SK-N-SH (cell line): ENCODE measurements at regions not wholly inside any gene's neighbourhood (a gene's known extent, or its start where the extent isn't known, plus 50 kb on each side); places are given as distances from the start of the nearest gene placed in this dataset.

Experiments used
- CHD2 ChIP-seq: fragments of 150-350 bp; IDR thresholded peaks from 2 replicates; pipeline ENCODE4 v1.6.1; 2018; ENCODE audit warnings: low read length; ENCODE audit not compliant: partially characterized antibody
- EP300 ChIP-seq, 2 experiments: IDR thresholded peaks; 2 replicates each; pipeline versions ENCODE4 v1.4.0 to v1.6.1; 2012; ENCODE audit warnings: borderline replicate concordance in 1 of 2, low read depth in 1 of 2, low read length in 1 of 2
- GATA2 ChIP-seq: sonication (generic); formaldehyde crosslinking; IDR thresholded peaks from 2 replicates; pipeline ENCODE4 v1.5.0; 2020; ENCODE audit warnings: mild to moderate bottlenecking, missing genetic modification reagents
- IRF3 ChIP-seq: fragments of 150-350 bp; IDR thresholded peaks from 2 replicates; pipeline ENCODE4 v1.6.1; 2016; ENCODE audit warnings: mild to moderate bottlenecking, low read depth, low read length
- MEF2A ChIP-seq: IDR thresholded peaks from 2 replicates; pipeline ENCODE4 v1.4.0; 2012; ENCODE audit warnings: low read depth, borderline replicate concordance
- MXI1 ChIP-seq: IDR thresholded peaks from 2 replicates; pipeline ENCODE4 v1.6.1; 2012; ENCODE audit warnings: mild to moderate bottlenecking, low read depth, low read length, improper control_type of control experiment
- PBX3 ChIP-seq: IDR thresholded peaks from 2 replicates; pipeline ENCODE4; 2012
- POLR2AphosphoS5 ChIP-seq: IDR thresholded peaks from 2 replicates; pipeline ENCODE4 v1.6.1; 2012; ENCODE audit warnings: low read depth, low read length
- RCOR1 ChIP-seq: fragments of 150-350 bp; IDR thresholded peaks from 2 replicates; pipeline ENCODE4 v1.6.1; 2017; ENCODE audit warnings: antibody characterized with exemption, low read length
- REST ChIP-seq: IDR thresholded peaks from 2 replicates; pipeline ENCODE4 v1.6.1; 2012; ENCODE audit warnings: mild to moderate bottlenecking, low read depth, low read length, moderate library complexity
- RXRA ChIP-seq: IDR thresholded peaks from 2 replicates; pipeline ENCODE4 v1.4.0; 2012; ENCODE audit warnings: low read depth, mild to moderate bottlenecking, borderline replicate concordance
- TCF12 ChIP-seq: IDR thresholded peaks from 2 replicates; pipeline ENCODE4 v1.4.0; 2012
- TEAD4 ChIP-seq: IDR thresholded peaks from 2 replicates; pipeline ENCODE4 v1.4.0; 2012; ENCODE audit warnings: mild to moderate bottlenecking, borderline replicate concordance; ENCODE audit not compliant: insufficient read depth
- USF1 ChIP-seq: IDR thresholded peaks from 2 replicates; pipeline ENCODE4 v1.4.0; 2012; ENCODE audit warnings: low read depth, borderline replicate concordance
- USF2 ChIP-seq: fragments of 150-350 bp; IDR thresholded peaks from 2 replicates; pipeline ENCODE4 v1.6.1; 2017; ENCODE audit warnings: antibody characterized with exemption, low read length, low read depth, borderline replicate concordance

GRCh38 chr5:74575741-74576538, 64.6 kb downstream of the ENC1 start (continued):
- no peak for TF ChIP-seq CHD2
- no peak for TF ChIP-seq RCOR1
- no peak for TF ChIP-seq GATA2 (CRISPR knock-in tag)
- no peak for TF ChIP-seq USF2
- TF ChIP-seq RXRA = peak; percentile 93
- peak in 1 of 2 experiments; percentile 92; a peak in 2 of 4 replicates for TF ChIP-seq EP300 (IDR thresholded peaks at IDR 0.05; ENCODE audit: borderline replicate concordance in 1 of 2, low read depth in 1 of 2, low read length in 1 of 2)
- TF ChIP-seq TCF12 = peak; percentile 97
- TF ChIP-seq USF1 = 0 out of 2 replicates have a peak, but pooled peaks have one; percentile 17
- no peak for TF ChIP-seq MXI1
- TF ChIP-seq PBX3 = peak; percentile 94
- TF ChIP-seq TEAD4 = peak; percentile 92
- TF ChIP-seq REST = no peak
- TF ChIP-seq IRF3 = no peak
- peak; percentile 73; the same call in 1 of the 2 replicates for TF ChIP-seq MEF2A
- peak; percentile 79; the same call in 1 of the 2 replicates for TF ChIP-seq POLR2AphosphoS5
